Effector memory CD4-positive, alpha-beta T cell (primary cell): ENCODE measurements at regions not wholly inside any gene's neighbourhood (a gene's known extent, or its start where the extent isn't known, plus 50 kb on each side); places are given as distances from the start of the nearest gene placed in this dataset.
"Not testable (repeated sequence)": the region's sequence is repeated elsewhere in the genome, so short reads cannot be mapped to it uniquely, and the experiment has no call there.

ENCODE experiments used
- DNase-seq, 3 donors: peaks; one replicate each; pipeline ENCODE4 v3.0.0-alpha.2; 2020
- H3K27ac ChIP-seq: 2 replicates; pipeline ENCODE4 v1.7.0; 2013; ENCODE audit warnings: mild to moderate bottlenecking, low read length, moderate library complexity; ENCODE audit not compliant: insufficient read depth, poor library complexity, severe bottlenecking
- H3K27me3 ChIP-seq: replicated peaks from 2 replicates; pipeline ENCODE4 v1.7.0; 2013; ENCODE audit warnings: mild to moderate bottlenecking, low read length; ENCODE audit not compliant: insufficient read depth, control insufficient read depth, poor library complexity, severe bottlenecking
- H3K36me3 ChIP-seq: 2 replicates; pipeline ENCODE4 v1.7.0; 2013; ENCODE audit warnings: mild to moderate bottlenecking, low read length, moderate library complexity; ENCODE audit not compliant: control insufficient read depth, insufficient read depth
- H3K4me1 ChIP-seq: 2 replicates; pipeline ENCODE4 v1.7.0; 2013; ENCODE audit warnings: low read length, mild to moderate bottlenecking; ENCODE audit not compliant: control insufficient read depth, insufficient read depth, poor library complexity, severe bottlenecking
- H3K4me3 ChIP-seq: 2 replicates; pipeline ENCODE4 v1.7.0; 2013; ENCODE audit warnings: low read length, low read depth, mild to moderate bottlenecking; ENCODE audit not compliant: insufficient read depth, poor library complexity, severe bottlenecking
- H3K9me3 ChIP-seq: 2 replicates; pipeline ENCODE4 v1.7.0; 2013; ENCODE audit warnings: mild to moderate bottlenecking, low read length, moderate library complexity; ENCODE audit not compliant: control insufficient read depth

DNA sequence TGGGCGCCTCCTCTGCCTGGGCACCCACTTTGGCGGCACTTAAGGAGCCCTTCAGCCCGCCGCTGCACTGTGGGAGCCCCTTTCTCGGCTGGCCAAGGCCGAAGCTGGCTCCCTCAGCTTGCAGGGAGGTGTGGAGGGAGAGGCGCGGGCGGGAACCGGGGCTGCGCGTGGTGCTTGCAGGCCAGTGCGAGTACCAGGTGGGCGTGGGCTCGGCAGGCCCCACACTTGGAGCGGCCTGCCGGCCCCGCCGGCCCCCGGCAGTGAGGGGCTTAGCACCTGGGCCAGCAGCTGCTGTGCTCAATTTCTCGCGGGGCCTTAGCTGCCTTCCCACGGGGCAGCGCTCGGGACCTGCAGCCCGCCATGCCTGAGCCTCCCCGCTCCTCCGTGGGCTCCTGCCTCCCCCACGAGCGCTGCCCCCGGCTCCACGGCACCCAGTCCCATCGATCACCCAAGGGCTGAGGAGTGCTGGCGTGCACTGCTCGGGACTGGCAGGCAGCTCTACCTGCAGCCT lies 182.4 kb upstream of the GPRIN3 start:
- not testable (repeated sequence) for H3K36me3 ChIP-seq, H3K27me3 ChIP-seq, H3K27ac ChIP-seq, DNase-seq, H3K4me3 ChIP-seq, H3K4me1 ChIP-seq, H3K9me3 ChIP-seq

- H3K27me3 ChIP-seq = no peaks in the 10 kb centered on the region
- H3K36me3 ChIP-seq = no peaks in the 10 kb centered on the region
- H3K27ac ChIP-seq = no peak overlapping the region
- DNase-seq = no peak
- no peaks in the 10 kb centered on the region for H3K9me3 ChIP-seq
- no peak overlapping the region for H3K4me3 ChIP-seq
- H3K4me1 ChIP-seq = no peaks in the 10 kb centered on the region
Measured at GRCh38 chr4:89489338-89489771, 181.8 kb upstream of the GPRIN3 start.

- H3K27ac ChIP-seq = no peak overlapping the region
- H3K4me1 ChIP-seq = no peaks in the 10 kb centered on the region
- H3K9me3 ChIP-seq = no peaks in the 10 kb centered on the region
- no peak for DNase-seq
- H3K27me3 ChIP-seq = no peaks in the 10 kb centered on the region
- H3K4me3 ChIP-seq = no peak overlapping the region
- H3K36me3 ChIP-seq = no peaks in the 10 kb centered on the region
Measured at GRCh38 chr4:89488736-89489135, 181.1 kb upstream of the GPRIN3 start.

- Histone ChIP-seq H3K4me3 (no peak overlapping the region), H3K4me1 (no peaks in the 10 kb centered on the region), H3K36me3 (no peaks in the 10 kb centered on the region), H3K27ac (no peak overlapping the region), H3K27me3 (no peaks in the 10 kb centered on the region), H3K9me3 (no peaks in the 10 kb centered on the region)
- DNase-seq = no peak
Measured at GRCh38 chr4:89486673-89487072, 179.1 kb upstream of the GPRIN3 start.

GRCh38 chr4:89486042-89486441 lies 178.4 kb upstream of the GPRIN3 start:
- Histone ChIP-seq H3K27ac (no peak overlapping the region), H3K4me1 (no peaks in the 10 kb centered on the region), H3K4me3 (no peak overlapping the region), H3K36me3 (no peaks in the 10 kb centered on the region), H3K27me3 (no peaks in the 10 kb centered on the region), H3K9me3 (no peaks in the 10 kb centered on the region)
- DNase-seq = no peak

DNA sequence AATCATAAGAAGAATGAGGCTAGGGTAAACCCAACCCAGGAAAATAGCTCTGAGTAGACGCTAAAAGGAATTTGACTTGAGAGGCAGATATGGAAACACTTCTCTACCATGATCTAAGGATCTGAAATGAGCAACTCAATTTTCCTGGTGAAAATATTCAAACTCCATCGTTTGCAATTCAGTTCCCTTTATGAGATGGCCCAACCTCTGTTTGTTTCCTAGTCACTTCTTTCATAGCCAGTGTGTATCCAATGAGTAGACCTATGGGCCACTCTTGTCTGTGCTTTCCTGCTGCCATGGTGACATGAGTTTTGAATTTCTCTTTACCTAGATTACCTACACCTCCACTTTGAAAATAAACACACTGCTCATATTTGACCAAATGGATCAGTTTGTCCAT lies 176.2 kb upstream of the GPRIN3 start:
- DNase-seq = no peak
- H3K27me3 ChIP-seq = no peaks in the 10 kb centered on the region
- H3K36me3 ChIP-seq = no peaks in the 10 kb centered on the region
- no peaks in the 10 kb centered on the region for H3K4me1 ChIP-seq
- H3K27ac ChIP-seq = no peak overlapping the region
- no peak overlapping the region for H3K4me3 ChIP-seq
- no peaks in the 10 kb centered on the region for H3K9me3 ChIP-seq

DNA sequence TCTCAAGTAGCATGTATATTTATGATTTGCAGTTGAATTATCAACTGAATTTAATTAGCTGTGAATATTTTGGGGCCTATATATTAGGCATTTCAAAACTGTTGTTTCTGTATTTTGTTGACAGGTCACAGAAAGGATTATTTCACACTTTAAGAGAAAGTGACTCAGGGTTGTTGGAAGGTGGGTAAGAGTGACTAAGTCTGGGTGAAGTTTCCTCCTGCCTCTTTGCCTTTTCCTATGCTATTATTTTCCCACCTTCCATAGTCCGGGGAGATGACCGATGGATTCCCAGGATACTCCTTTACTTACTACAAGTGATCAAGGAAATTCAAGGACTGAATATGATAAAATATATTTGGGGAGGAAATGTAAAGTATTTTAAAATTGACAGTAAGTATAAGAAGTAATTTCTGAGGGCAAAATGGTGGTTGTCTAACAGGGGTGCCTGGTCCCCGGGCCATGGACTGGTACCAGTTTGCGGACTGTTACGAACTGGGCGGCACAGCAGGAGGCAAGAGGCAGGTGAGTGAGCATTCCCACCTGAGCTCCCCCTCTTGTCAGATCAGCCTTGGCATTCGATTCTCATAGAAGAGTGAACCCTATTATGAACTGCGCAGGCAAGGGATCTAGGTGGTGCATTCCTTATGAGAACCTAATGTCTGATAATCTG lies 175.5 kb upstream of the GPRIN3 start:
- no peak for DNase-seq
- H3K27ac ChIP-seq = no peak overlapping the region

GRCh38 chr4:89482251-89482650 lies 174.7 kb upstream of the GPRIN3 start:
- DNase-seq = no peak
- H3K27ac ChIP-seq = no peak overlapping the region
- H3K9me3 ChIP-seq = no peaks in the 10 kb centered on the region
- no peak overlapping the region for H3K4me3 ChIP-seq
- H3K4me1 ChIP-seq = no peaks in the 10 kb centered on the region
- no peaks in the 10 kb centered on the region for H3K27me3 ChIP-seq
- no peaks in the 10 kb centered on the region for H3K36me3 ChIP-seq

More for the DNA sequence above, 175.5 kb upstream of the GPRIN3 start:
- H3K4me3 ChIP-seq = no peak overlapping the region
- H3K36me3 ChIP-seq = no peaks in the 10 kb centered on the region
- no peaks in the 10 kb centered on the region for H3K9me3 ChIP-seq
- no peaks in the 10 kb centered on the region for H3K4me1 ChIP-seq
- no peaks in the 10 kb centered on the region for H3K27me3 ChIP-seq

- H3K9me3 ChIP-seq = no peaks in the 10 kb centered on the region
- H3K27ac ChIP-seq = no peak overlapping the region
- no peaks in the 10 kb centered on the region for H3K4me1 ChIP-seq
- H3K27me3 ChIP-seq = no peaks in the 10 kb centered on the region
- H3K36me3 ChIP-seq = no peaks in the 10 kb centered on the region
- H3K4me3 ChIP-seq = no peak overlapping the region
- no peak for DNase-seq
Measured at GRCh38 chr4:89469930-89470375, 162.4 kb upstream of the GPRIN3 start.

DNA sequence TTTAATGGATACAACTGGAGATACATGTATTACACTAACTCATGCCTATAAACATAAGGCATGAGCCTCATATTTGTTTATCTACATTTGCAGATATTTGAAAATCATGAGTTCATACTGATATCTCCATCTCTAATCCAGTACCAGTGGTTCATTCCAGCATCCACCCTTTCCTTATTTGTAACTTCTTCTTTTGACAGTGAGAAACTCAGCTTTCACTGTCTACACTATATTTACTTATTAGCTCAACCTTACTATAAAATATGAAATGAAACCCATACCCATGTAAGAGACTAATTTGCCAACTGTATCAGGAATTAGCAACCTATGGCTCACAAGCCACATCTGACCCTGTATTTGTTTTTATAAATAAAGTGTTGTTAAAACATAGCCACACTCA lies 161.9 kb upstream of the GPRIN3 start:
- no peaks in the 10 kb centered on the region for H3K36me3 ChIP-seq
- H3K27me3 ChIP-seq = no peaks in the 10 kb centered on the region
- H3K9me3 ChIP-seq = no peaks in the 10 kb centered on the region
- no peaks in the 10 kb centered on the region for H3K4me1 ChIP-seq
- no peak overlapping the region for H3K4me3 ChIP-seq
- DNase-seq = no peak
- no peak overlapping the region for H3K27ac ChIP-seq
